ENCODE measurements at regions not wholly inside any gene's neighbourhood (a gene's known extent, or its start where the extent isn't known, plus 50 kb on each side); places are given as distances from the start of the nearest gene placed in this dataset.

- TF ChIP-seq FOXM1 (IDR thresholded peaks at IDR 0.05; ENCODE audit: borderline replicate concordance, low read depth) (no peak), NFIC (IDR thresholded peaks at IDR 0.05) (no peak), TEAD4 (IDR thresholded peaks at IDR 0.05) (no peak), TCF12 (IDR thresholded peaks at IDR 0.05; ENCODE audit: low read depth) (no peak), TAF1 (IDR thresholded peaks at IDR 0.05; ENCODE audit: low read depth) (no peak), CREB1 (IDR thresholded peaks at IDR 0.05; ENCODE audit: low read depth) (no peak), CEBPB (IDR thresholded peaks at IDR 0.05) (no peak), ZBTB7A (IDR thresholded peaks at IDR 0.05; ENCODE audit: low read depth) (no peak), REST (IDR thresholded peaks at IDR 0.05; ENCODE audit: low read depth) (no peak), EGR1 (IDR thresholded peaks at IDR 0.05) (no peak), USF1 (IDR thresholded peaks at IDR 0.05) (no peak), EP300 (IDR thresholded peaks at IDR 0.05; ENCODE audit: borderline replicate concordance) (no peak), MAX (IDR thresholded peaks at IDR 0.05) (no peak), RAD21 (IDR thresholded peaks at IDR 0.05; ENCODE audit: low read depth) (no peak), YY1 (IDR thresholded peaks at IDR 0.05; ENCODE audit: low read depth) (no peak)
Measured at GRCh38 chr6:103027271-103027931, 1633.9 kb downstream of the GRIK2 start.

- TF ChIP-seq USF1 (IDR thresholded peaks at IDR 0.05) (no peak), EP300 (IDR thresholded peaks at IDR 0.05; ENCODE audit: borderline replicate concordance) (no peak), FOXM1 (IDR thresholded peaks at IDR 0.05; ENCODE audit: borderline replicate concordance, low read depth) (no peak), EGR1 (IDR thresholded peaks at IDR 0.05) (no peak), TAF1 (IDR thresholded peaks at IDR 0.05; ENCODE audit: low read depth) (no peak), TCF12 (IDR thresholded peaks at IDR 0.05; ENCODE audit: low read depth) (no peak), ZBTB7A (IDR thresholded peaks at IDR 0.05; ENCODE audit: low read depth) (no peak)
Measured at GRCh38 chr6:103018426-103018825, 1624.9 kb downstream of the GRIK2 start.

GRCh38 chr6:103017878-103018277, 1624.4 kb downstream of the GRIK2 start:
- no peak for TF ChIP-seq USF1 (IDR thresholded peaks at IDR 0.05)
- TF ChIP-seq CEBPB (IDR thresholded peaks at IDR 0.05): no peak
- no peak for TF ChIP-seq EGR1 (IDR thresholded peaks at IDR 0.05)
- no peak for TF ChIP-seq NFIC (IDR thresholded peaks at IDR 0.05)
- TF ChIP-seq RAD21 (IDR thresholded peaks at IDR 0.05; ENCODE audit: low read depth): no peak
- TF ChIP-seq EP300 (IDR thresholded peaks at IDR 0.05; ENCODE audit: borderline replicate concordance): no peak
- no peak for TF ChIP-seq MAX (IDR thresholded peaks at IDR 0.05)
- TF ChIP-seq CREB1 (IDR thresholded peaks at IDR 0.05; ENCODE audit: low read depth): no peak
- no peak for TF ChIP-seq TCF12 (IDR thresholded peaks at IDR 0.05; ENCODE audit: low read depth)
- TF ChIP-seq TEAD4 (IDR thresholded peaks at IDR 0.05): no peak
- no peak for TF ChIP-seq ZBTB7A (IDR thresholded peaks at IDR 0.05; ENCODE audit: low read depth)
- TF ChIP-seq FOXM1 (IDR thresholded peaks at IDR 0.05; ENCODE audit: borderline replicate concordance, low read depth): no peak
- TF ChIP-seq REST (IDR thresholded peaks at IDR 0.05; ENCODE audit: low read depth): no peak
- TF ChIP-seq YY1 (IDR thresholded peaks at IDR 0.05; ENCODE audit: low read depth): no peak
- TF ChIP-seq TAF1 (IDR thresholded peaks at IDR 0.05; ENCODE audit: low read depth): no peak

- TF ChIP-seq TEAD4 (IDR thresholded peaks at IDR 0.05) (no peak), CEBPB (IDR thresholded peaks at IDR 0.05) (no peak), YY1 (IDR thresholded peaks at IDR 0.05; ENCODE audit: low read depth) (no peak), TAF1 (IDR thresholded peaks at IDR 0.05; ENCODE audit: low read depth) (no peak), MAX (IDR thresholded peaks at IDR 0.05) (no peak), RAD21 (IDR thresholded peaks at IDR 0.05; ENCODE audit: low read depth) (no peak), CREB1 (IDR thresholded peaks at IDR 0.05; ENCODE audit: low read depth) (no peak), EP300 (IDR thresholded peaks at IDR 0.05; ENCODE audit: borderline replicate concordance) (no peak), TCF12 (IDR thresholded peaks at IDR 0.05; ENCODE audit: low read depth) (no peak), NFIC (IDR thresholded peaks at IDR 0.05) (no peak), ZBTB7A (IDR thresholded peaks at IDR 0.05; ENCODE audit: low read depth) (no peak), REST (IDR thresholded peaks at IDR 0.05; ENCODE audit: low read depth) (no peak), FOXM1 (IDR thresholded peaks at IDR 0.05; ENCODE audit: borderline replicate concordance, low read depth) (no peak), USF1 (IDR thresholded peaks at IDR 0.05) (no peak), EGR1 (IDR thresholded peaks at IDR 0.05) (no peak)
Measured at GRCh38 chr6:103011605-103012004, 1618.1 kb downstream of the GRIK2 start.

Measured in Ishikawa (cell line).